NCI-H345 treated with DMSO at 0.1 percent for 48 hours (cell line): ENCODE measurements at regions not wholly inside any gene's neighbourhood (a gene's known extent, or its start where the extent isn't known, plus 50 kb on each side); places are given as distances from the start of the nearest gene placed in this dataset.
"Not testable (repeated sequence)": the region's sequence is repeated elsewhere in the genome, so short reads cannot be mapped to it uniquely, and the experiment has no call there.

Source experiments
- DNase-seq: peaks from one replicate; lab custom pipeline; 2025; ENCODE audit not compliant: unreplicated experiment; lab: John Stamatoyannopoulos, UW

DNA sequence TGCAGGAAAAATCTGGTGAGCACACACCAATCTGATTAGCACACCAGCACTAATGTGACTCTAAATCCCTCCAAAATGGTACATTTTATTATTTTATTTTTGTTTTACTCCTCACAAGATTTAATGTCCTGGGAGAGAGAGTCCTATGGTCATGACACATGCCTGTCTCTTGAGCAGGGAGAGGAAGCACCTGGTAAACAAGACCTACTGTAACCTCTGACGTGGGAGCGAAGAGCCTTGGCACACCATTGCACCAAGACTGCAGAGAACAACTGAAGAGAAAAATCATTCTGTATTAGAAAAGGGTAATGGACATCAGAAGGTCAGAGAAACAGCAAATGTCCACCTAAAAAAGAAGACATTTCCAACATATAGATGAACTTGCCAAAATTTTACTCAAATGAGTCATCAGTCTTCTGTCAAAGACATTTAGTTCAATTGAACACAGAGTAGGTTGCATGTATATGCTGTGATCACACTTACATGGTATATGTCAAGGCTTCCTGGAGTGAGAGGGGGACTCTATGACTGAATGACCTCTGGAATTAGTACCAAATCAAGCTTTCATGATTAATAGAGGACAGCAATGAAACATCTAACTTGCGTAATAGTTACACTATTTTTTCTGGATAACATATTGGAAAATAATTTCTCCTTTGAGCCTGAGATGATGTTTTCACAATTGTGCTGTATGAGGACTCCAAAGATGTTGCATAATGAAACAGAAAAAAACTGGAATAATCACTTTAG is 186.9 kb upstream of the FLRT2 start:
- no peak for DNase-seq

DNA sequence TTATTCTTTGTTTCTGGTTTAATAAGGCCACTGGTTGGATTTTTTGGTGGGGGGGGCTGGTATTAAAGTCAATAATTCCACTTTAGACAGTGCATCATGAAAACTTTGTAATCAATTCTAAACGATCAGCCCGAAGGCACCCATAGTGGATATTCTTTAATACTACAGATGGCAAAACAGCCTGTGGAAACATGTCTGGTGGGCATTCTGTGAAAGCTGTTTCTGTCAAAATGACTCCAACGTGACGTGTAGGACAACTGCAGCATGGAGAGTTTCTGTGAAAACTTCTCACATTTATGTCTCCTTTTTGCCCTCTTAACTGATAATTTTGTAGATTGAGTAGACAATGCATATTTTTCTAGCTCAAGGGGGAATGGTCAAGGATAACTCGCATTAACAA is 185.8 kb upstream of the FLRT2 start:
- DNase-seq = no peak

DNA sequence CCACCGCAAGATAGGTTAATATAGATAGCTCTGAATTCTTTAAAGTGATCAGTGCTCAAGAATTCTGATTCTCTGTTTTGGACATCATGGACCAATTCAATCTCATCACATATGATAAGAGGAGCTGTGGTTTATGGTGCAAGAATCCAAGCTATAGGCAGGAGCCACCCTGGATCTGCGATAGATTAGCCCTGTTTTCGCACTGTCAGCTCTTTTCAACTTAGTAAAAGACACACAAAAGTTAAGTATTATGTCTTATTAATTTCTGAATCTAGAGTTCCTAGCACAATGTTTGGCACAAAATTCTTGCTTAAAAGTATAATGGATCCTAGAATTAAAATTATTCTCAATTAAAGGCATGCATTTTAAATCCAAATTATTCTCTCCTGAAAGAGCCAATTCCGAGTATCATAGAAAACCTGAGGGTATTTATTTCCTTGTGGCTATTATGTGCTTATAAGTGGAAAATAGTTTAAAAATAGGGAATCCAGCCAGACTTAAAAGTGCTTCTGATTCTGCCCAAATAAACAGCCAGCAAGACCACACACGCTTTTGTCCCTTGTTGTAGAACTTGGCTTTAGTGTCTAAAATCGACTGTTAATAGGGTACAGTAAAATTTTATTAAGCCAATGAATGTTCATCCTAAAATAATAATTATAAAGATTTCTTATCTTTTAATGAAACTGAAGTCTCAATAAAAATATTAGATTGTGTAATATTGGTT is 184.9 kb upstream of the FLRT2 start:
- DNase-seq = no peak

DNA sequence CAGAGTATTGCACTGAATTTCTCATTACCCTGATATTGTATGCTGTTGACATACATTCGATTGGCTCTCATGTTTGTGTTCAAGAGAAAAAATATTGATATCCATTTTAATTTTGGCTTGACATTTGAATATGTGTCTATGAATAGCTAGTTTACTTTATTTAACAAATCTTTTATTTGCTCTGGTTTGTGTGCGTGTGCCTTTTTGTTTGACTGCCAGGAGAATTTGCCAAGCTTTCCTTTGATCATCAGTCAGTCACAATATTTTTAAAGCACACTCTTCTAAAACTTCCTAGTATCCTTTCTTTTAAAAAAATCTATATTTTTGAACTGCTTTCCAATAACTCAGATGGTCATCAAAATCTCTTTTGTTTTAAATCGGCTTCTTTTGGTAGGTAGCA is 179.3 kb upstream of the FLRT2 start:
- no peak for DNase-seq

DNA sequence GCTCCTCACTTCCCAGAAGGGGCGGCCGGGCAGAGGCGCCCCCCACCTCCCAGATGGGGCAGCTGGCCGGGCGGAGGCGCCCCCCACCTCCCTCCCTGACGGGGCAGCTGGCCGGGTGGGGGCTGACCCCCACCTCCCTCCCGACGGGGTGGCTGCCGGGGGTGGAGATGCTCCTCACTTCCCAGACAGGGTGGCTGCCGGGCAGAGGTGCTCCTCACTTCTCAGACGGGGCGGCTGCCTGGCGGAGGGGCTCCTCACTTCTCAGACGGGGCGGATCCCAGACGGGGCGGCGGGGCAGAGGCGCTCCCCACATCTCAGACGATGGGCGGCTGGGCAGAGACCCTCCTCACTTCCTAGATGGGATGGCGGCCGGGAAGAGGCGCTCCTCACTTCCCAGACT is 177.4 kb upstream of the FLRT2 start:
- DNase-seq = not testable (repeated sequence)

DNA sequence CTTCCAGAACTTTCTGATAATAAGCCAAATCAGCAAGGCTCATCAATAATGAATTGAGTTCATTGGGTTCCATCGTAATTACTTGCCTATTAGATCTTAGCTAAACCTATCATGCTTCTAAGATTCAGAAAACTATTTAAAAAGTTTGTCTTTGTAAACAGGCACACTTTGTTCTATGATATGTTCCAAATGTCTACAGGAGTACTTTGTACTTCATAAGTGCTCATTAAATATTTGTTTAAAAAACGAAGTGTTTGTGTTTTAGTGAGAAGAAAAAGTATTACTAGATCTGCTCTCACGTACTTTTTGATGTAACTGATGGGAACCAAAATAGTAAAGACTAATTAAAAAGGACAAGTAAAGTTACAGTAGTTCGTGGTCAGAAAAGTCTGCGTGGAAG is 172.8 kb upstream of the FLRT2 start:
- DNase-seq = no peak

DNA sequence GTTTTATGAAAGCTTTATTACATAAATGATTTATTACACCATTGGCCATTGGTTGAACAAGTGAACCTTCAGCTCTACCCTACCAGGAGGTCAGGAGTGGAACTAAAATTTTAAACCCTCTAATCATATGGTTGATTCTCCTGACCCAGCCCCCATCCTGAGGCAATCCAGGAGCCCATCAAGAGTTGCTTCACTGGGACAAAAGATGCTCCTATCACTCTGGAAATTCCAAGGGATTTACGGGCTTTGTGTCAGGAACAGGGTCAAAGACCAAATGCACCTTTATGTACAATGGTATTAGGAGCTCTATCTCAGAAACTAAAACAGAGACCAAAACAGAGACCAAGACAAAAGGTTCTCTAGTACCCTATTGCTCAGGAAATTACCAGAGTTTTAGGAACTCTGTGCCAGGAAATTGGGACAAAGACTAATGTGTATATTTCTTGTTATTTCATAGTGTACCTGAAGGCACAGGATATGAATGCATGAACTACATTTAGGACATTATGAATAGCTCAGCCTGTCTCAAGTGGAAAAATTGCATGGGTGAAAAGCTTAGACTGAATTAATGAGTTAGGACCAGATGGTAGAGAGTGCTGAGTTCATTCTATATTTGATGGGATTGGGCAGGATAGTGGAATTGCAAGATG is 171.7 kb upstream of the FLRT2 start:
- DNase-seq = no peak

DNA sequence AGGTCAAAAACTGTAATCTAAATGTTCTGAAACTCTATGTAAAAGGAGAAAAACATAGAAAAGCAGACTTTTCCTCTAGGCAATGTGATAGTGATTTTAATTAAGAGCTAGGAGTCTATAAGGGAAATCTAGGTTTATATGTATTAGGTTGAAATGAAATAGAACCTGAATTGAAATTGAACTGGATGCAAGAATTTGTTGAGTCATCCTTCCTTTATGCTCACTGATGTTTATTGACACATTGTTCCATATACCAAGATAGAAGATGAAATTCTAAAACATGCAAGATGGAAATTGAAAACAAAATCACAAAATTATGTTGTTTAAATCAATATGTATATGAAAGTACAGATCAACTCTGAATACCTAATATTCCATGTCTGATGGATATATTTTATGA is 170.4 kb upstream of the FLRT2 start:
- no peak for DNase-seq

DNA sequence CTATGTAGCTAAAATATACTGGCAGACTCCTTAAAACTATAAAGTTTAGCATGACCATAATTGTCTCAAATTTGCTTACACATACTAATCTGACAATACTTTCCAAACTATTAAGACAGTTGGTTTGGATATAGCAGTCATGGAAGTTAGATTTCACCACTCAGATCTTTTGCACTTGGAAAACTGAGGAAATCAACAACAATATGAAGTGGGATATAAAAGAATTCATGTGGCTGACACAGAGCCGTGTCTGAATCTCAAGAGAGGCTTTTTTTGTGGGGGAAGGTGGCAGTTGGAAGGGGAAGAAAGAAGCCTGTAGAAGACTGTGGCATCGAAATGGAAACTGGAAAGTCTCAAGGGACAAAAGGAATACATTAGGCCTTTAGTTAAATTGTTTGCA is 166.6 kb upstream of the FLRT2 start:
- DNase-seq = no peak

DNA sequence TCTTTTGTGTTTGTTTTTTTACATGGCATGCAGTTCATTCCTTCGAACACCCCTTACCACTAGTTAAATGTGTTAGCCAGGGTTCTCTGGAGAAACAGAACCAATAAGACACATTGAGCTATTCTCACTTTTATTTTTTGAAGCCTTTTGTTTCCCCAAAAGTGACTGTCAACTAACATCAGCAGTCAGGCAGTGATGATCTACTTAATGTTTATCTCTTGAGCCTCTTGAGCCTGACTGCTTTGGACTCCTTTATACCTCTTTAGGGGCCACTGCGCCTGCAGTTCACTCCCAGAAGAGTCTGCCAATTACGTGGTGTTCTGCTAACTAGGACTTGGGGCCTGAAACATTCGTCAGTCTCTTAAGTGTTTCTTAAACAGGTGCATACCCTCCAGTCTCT is 163.7 kb upstream of the FLRT2 start:
- DNase-seq = no peak

DNA sequence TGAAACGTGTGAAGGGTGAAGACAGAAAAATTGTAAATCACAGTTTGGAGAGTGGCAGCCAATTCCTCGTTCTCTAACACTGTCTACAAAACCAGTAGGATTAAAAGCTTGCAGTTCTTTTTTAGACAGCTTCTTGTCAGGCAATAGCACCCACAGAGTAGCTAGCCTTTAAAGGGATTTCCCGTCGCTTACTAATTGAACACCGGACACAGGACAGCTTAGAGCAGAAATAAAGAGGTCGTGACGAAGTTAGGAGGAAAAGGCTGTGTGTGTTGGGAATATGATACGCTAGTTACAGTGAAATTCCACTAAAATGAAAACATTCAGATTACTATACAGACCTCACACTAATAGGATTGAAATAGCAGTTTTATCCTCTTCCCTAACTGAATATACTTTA is 149.1 kb upstream of the FLRT2 start:
- no peak for DNase-seq

DNA sequence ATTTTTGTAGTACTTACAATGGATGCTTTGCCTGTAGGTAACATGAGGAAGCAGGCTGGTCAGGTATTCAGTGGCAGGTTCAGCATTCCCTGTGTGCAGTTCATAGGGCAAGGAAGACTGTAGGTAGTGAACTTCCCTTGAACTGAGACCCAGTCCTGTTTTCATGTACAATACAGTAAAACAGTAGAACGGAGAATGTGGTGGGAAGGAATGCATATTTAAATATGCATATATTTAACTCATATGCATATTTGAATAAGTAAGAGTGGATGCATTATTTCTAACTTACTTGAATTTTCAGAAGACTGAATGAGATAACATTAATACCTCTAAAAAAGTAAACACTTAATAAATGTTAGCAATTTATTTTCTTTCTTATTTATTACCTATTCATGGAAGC is 147.6 kb upstream of the FLRT2 start:
- no peak for DNase-seq

DNA sequence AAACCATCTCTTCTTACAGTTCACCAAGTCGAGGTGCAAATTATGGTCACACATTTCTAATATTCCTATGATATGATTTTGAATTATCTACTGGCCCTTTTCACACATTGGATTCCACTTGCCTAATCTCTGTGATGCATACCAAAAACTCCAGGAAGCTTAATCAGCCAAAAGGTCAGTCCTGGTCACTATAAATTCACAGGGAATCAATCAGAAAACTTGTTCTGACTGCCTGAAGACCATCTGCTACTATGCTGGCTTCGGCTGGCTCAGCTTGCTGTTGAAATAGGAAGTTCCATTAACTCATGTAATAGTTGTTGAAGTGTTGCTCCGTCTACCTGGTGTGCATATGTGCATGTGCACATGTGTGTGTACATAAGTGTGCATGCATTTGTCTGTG is 142.8 kb upstream of the FLRT2 start:
- DNase-seq = no peak

DNA sequence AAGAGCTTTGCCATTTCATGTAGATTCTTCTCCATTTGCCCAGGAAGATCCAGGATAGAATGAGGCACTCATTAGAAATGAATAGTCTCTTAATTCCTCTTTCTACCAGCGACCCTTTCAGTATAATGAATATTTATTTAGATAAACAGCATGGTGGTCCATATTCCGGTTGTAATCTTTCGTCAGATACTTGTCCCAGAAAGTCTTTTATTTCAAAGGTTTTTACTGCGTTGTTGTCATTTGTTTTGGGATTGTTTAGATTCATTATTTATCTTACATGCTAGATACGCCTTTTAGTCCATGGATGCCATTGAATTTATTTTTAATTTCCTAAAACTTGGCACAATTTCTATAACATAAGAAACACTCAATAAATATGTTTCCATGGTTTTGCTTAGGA is 139.7 kb upstream of the FLRT2 start:
- no peak for DNase-seq

DNA sequence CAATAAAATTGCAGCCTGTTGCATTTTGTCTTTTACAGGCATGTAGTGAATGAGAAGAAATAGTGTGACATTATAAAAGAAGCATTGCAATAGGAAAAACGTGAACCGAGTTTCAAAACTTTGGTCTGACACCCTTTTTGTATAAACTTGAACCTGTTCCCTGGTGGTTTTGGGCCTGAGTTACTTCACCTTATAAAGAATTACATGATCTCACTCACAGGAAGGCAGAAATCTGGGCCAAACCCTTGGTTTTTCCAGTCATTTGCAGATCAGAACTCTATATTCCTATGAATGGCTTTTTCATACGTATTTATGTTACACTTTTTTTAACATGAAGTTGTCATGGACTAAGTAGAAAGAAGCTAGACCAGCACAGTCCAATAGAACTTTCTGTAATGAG is 138.5 kb upstream of the FLRT2 start:
- DNase-seq = no peak

DNA sequence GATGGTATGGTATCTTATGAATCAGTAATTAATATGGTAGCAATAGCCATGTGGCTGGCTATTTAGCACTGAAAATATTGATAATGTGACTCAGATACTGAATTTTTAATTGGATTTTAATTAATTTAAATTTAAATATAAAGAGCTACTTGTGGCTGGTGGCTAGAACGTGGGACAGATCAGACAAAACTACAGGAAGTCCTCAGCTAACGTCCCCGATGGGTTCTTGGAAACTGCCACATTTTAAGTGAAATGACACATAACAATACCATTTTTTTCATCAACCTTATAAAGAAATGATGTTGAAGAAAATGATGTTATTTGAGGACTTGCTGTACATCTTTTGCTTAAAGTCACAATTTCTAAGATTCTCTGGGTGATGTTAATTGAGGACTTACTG is 138.1 kb upstream of the FLRT2 start:
- no peak for DNase-seq

DNA sequence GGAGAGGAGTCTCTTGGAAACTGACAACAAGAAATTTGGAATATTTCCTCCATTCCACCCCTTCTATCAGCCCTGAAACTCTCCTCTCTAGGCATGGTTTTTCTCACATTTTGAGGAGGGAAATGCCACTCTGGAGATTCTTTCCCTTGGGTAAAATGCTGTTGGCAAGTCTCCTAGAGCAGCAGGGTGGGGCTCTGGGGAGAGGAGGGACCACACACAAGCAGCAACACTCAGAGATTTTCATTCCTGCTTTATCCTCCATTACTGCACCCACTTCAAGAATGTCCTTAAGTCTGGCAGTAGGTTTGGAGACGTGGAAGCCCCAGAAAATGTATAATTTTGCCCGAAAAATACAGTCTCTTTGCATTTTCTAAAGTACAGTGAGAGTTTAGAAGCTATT is 130.8 kb upstream of the FLRT2 start:
- DNase-seq = no peak

DNA sequence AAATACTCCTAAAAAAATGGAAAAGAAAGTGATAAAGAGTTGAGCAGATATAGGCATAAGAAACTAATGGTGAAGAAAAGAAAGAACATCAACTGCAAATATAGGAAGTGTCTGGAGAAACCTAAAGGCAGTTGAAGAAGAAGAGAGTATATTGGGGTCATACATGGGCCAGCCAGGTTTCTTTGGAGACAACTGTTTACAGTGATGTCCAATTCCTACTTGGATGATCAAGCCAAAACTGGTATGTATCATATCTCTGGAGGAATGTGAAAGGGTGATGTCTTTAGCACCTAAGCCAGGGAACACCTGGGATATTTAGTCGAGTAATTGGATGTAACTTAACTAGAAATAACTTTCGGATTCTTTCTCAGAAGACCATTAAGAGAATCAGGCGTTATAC is 129.3 kb upstream of the FLRT2 start:
- DNase-seq = no peak

DNA sequence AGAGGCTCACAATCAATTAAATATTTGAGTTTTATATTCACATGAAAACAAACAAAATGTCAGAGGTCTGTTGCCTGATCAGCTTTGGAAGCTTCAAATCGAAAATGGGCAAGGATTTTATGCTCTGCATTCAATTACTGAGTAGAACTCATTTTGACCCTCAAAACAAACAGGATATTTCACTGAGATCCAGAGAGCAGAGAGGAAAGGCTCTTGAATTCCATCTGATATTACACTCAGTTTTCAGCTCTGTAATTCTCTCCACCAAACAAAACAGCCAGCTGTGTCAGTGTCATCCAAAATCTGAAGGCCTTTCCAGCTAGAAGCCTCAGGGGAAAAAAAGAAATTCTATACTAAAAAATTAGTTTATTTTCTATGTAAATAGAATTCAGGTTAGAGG is 128.6 kb upstream of the FLRT2 start:
- no peak for DNase-seq

DNA sequence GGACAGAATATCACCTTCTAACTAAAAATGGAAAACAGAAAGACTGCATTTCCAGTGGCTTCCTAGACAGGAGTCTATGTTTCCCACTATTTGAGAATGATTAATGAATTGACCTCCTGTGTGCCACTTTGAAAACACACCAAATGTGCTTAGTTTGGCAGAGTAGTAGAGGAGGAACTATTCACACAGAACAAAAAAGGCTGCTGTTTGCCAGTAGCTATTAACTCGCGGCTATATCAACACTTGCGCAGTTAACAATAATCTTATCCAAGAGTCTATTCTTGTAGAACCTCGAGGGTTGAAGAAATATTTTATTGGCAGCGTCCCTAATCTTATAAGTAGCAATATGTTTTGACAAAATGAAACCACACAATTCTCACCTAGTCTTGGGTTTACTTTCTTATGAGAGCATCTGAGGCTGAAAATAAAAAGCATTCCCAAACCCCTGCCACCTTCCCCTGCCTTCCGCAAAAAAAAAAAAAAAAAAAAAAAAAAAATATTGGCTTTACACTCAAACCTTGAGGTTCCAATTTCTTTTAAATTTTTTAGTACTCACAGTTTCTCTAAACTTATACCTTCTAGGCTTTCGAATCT is 127.3 kb upstream of the FLRT2 start:
- no peak for DNase-seq

DNA sequence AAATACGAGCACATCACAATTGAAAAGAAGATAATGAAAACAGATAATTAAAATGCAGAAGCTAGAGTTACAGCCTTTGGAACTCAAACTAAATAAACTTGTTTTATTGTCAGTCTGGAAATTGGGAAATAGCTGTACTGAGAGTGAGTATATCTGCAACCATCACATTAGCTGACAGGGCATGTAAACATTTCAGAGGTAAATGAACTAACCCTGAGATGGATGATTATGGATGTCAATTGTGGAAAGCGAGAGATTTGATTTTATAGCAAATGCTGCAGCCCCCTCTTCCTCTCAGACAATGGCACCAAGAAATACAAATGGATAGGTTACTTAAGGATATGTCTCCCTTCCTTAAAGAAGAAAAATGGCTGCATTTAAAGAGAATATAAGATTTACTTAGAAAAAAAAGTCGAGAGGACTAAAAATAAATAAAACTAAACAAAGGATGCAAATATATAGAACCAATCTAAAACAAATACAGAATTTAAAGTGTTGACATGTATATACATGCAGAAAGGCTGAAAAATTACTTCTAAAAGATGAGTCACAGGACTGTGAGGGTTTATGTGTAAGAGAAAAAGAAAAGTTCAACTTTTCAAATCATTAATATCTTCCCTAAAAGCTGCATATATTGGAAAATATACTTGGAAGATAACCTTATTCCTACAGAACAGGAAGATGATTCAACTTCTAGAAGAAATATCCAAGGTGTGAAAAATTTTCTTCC is 120.3 kb upstream of the FLRT2 start:
- DNase-seq = no peak
